AG09309 (cell line): ENCODE measurements at regions not wholly inside any gene's neighbourhood (a gene's known extent, or its start where the extent isn't known, plus 50 kb on each side); places are given as distances from the start of the nearest gene placed in this dataset.
"Not testable (repeated sequence)": the region's sequence is repeated elsewhere in the genome, so short reads cannot be mapped to it uniquely, and the experiment has no call there.

Experiments used
- DNase-seq: peaks from one replicate; pipeline ENCODE4 v3.0.0-alpha.2; 2010; ENCODE audit warnings: low read depth
- H3K4me3 ChIP-seq: 2 replicates; pipeline ENCODE4 v1.5.1; 2011; ENCODE audit warnings: mild to moderate bottlenecking, low read depth, low read length, moderate library complexity; ENCODE audit not compliant: control insufficient read depth
- CTCF ChIP-seq: IDR thresholded peaks from 2 replicates; pipeline ENCODE4 v1.5.1; 2011; ENCODE audit warnings: mild to moderate bottlenecking, low read depth, low read length, inconsistent platforms; ENCODE audit not compliant: insufficient read depth, control insufficient read depth; ENCODE audit errors: missing control alignments

GRCh38 chr18:51503351-51503750 lies 305.9 kb upstream of the MEX3C start:
- DNase-seq, result no peak
- no peak for TF ChIP-seq CTCF
- H3K4me3 ChIP-seq, result no peak overlapping the region

- TF ChIP-seq CTCF, result no peak
- no peak for DNase-seq
- no peak overlapping the region for H3K4me3 ChIP-seq
Observed at GRCh38 chr18:51506811-51507210, 309.3 kb upstream of the MEX3C start.

GRCh38 chr18:51508410-51508809 lies 310.9 kb upstream of the MEX3C start:
- not testable (repeated sequence) for H3K4me3 ChIP-seq, DNase-seq

GRCh38 chr18:51510020-51510419 lies 312.5 kb upstream of the MEX3C start:
- no peak overlapping the region for H3K4me3 ChIP-seq
- TF ChIP-seq CTCF, result no peak
- DNase-seq, result no peak

GRCh38 chr18:51513517-51513916 lies 316.0 kb upstream of the MEX3C start:
- TF ChIP-seq CTCF, result no peak
- no peak overlapping the region for H3K4me3 ChIP-seq
- no peak for DNase-seq

- DNase-seq, result no peak
- TF ChIP-seq CTCF, result no peak
Observed at GRCh38 chr18:51514128-51514527, 316.6 kb upstream of the MEX3C start.

GRCh38 chr18:51516478-51517038 lies 319.1 kb upstream of the MEX3C start:
- no peak for DNase-seq
- H3K4me3 ChIP-seq, result no peak overlapping the region
- TF ChIP-seq CTCF, result no peak

More at GRCh38 chr18:51514128-51514527, 316.6 kb upstream of the MEX3C start:
- H3K4me3 ChIP-seq, result no peak overlapping the region
